MG63 (cell line): ENCODE measurements at regions not wholly inside any gene's neighbourhood (a gene's known extent, or its start where the extent isn't known, plus 50 kb on each side); places are given as distances from the start of the nearest gene placed in this dataset.

Experiments
- DNase-seq: peaks from one replicate; pipeline ENCODE4 v3.0.0-alpha.2; 2020
- H3K27me3 ChIP-seq: fragments of 250-450 bp; sonication (Bioruptor Pico); 2 replicates; pipeline ENCODE4 v1.5.1; 2020; ENCODE audit warnings: mild to moderate bottlenecking, moderate library complexity
- H3K36me3 ChIP-seq: fragments of 250-450 bp; sonication (Bioruptor Pico); 2 replicates; pipeline ENCODE4 v1.5.1; 2020; ENCODE audit warnings: mild to moderate bottlenecking, moderate library complexity
- H3K4me3 ChIP-seq: fragments of 250-450 bp; sonication (Bioruptor Pico); 2 replicates; pipeline ENCODE4 v1.5.1; 2020; ENCODE audit warnings: mild to moderate bottlenecking, moderate library complexity
- H3K9me3 ChIP-seq: fragments of 250-450 bp; sonication (Bioruptor Pico); 2 replicates; pipeline ENCODE4 v1.5.1; 2020; ENCODE audit warnings: mild to moderate bottlenecking, moderate library complexity

DNA sequence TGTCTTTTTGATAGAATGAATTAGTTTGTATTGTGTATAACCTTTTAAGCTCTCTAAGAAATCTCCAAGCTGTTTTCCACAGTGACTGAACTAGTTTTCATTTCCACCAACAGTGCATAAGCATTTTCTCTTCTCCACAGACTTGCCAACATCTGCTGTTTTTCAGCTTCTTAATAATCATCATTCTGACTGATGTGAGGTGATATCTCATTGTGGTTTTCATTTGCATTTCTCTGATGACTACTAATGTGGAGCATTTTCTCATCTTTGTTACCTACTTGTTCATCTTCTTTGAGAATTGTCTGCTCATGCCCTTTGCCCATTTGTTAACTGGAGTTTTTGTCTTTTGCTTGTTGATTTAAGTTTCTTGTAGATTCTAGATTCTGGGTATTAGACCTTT lies 777.5 kb downstream of the OTOL1 start:
- H3K36me3 ChIP-seq: no peaks in the 10 kb centered on the region
- no peak for DNase-seq
- H3K27me3 ChIP-seq: no peaks in the 10 kb centered on the region
- H3K4me3 ChIP-seq: no peak overlapping the region
- no peaks in the 10 kb centered on the region for H3K9me3 ChIP-seq

DNA sequence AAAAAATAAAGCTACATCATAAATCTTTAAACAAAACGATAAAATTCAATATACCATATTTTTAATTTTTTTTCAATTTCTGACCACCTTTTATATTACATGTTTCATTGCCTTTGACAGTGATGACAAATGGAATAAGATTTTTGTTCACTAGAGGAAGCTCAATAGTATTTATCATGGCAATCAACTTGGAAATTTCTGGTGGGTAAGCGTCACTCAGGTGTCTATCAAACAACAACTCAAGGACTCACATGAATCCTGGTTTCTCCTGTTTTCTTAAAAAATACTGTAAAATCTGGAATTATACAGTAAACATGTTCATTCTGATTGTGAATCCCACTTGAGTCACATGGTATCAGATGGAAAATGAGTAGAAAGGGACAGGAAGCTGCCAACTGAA lies 782.2 kb downstream of the OTOL1 start:
- H3K36me3 ChIP-seq: no peaks in the 10 kb centered on the region
- DNase-seq: no peak
- 0 out of 2 replicates have a peak, but pooled peaks cover 1% of the 10 kb centered on the region for H3K9me3 ChIP-seq
- no peaks in the 10 kb centered on the region for H3K27me3 ChIP-seq
- H3K4me3 ChIP-seq: no peak overlapping the region

DNA sequence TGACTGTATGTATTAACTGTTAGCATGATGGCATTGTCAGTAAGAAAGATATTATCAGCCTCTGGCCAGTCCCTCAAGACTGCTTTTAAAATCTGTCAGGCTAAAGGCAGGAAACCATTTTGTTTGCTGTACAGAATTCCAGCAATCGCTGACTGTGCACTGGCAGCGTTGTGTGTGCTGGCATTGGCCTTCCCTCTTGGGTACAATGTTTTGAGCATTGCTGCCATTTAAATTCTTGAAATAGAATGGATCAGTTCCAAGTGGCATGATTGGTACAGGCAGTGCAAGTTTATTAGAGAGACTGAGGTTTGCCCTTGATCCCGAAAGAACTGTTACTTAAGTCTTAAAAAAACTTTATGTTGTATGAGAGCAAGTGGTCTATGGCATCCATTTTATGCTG lies 788.7 kb downstream of the OTOL1 start:
- Histone ChIP-seq H3K27me3 (no peaks in the 10 kb centered on the region), H3K36me3 (no peaks in the 10 kb centered on the region), H3K9me3 (0 out of 2 replicates have a peak, but pooled peaks cover 1% of the 10 kb centered on the region), H3K4me3 (no peak overlapping the region)
- DNase-seq: no peak

DNA sequence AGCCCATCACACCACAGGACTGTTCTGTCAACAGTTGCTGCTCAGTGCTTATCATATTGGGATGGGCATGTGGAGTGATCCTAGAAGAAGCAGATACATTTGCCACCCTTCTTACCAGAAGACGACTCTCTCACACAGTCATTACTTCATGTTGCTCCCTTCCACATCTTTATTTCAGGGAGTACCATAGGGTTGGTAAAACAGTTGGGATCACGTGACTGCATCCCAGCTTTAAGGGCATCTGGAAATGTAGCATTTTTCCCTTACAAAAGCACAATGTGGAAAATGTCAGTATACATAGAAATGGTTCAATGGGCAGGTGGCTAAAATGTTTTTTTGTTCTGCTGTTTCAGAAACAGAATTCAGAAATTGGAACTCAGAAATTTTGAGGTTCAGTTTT lies 791.0 kb downstream of the OTOL1 start:
- Histone ChIP-seq H3K9me3 (no peaks in the 10 kb centered on the region), H3K27me3 (no peaks in the 10 kb centered on the region), H3K4me3 (no peak overlapping the region), H3K36me3 (no peaks in the 10 kb centered on the region)
- DNase-seq: no peak

DNA sequence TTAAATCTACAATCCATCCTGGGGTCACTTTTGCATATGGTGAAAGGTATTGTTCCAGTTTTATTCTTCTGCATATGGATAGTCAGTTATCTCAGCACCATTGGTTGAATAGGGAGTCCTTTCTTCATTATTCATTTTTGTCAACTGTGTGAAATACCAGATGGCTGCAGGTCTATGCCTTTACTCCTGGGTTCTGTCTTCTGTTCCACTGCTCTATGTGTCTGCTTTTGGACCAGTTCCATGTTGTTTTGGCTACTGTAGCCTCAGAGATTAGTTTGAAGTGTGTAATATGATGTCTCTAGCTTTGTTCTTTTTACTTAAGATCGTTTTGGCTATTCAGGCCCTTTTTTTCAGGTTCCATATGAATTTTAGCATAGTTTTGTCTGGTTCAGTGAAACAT lies 795.8 kb downstream of the OTOL1 start:
- no peaks in the 10 kb centered on the region for H3K27me3 ChIP-seq
- no peak for DNase-seq
- H3K9me3 ChIP-seq: no peaks in the 10 kb centered on the region
- H3K36me3 ChIP-seq: no peaks in the 10 kb centered on the region
- no peak overlapping the region for H3K4me3 ChIP-seq

DNA sequence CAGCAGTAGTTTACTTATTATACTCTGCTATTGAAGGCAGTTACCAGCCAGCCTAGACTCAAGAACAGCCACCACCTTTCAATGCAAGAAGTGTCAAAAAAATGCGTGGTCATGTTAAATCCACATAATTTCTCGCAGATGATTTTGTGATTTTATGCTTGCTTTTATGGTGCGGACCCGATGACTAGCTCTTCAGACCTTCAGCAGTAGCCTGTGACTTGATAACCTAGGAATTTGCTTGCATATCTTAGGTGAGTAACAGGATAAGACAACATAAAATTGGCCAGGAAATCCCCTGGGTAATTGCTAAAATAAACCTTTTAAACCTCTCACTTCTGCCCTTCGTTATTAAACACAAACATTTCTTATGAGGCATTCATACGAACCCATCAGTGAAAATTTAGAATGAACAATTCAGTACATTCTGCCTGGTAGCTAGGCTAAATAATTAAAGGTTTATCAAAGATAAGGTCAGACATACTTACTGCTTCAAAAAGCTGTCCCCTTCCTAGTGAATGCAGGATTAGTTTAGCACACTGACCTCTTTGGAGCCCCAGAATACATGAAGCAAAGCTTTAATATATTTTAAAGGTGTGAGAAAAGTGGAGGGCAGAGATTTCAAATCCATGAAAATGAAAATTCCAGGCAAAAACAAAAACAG lies 798.8 kb downstream of the OTOL1 start:
- Histone ChIP-seq H3K36me3 (no peaks in the 10 kb centered on the region), H3K27me3 (no peaks in the 10 kb centered on the region), H3K4me3 (no peak overlapping the region), H3K9me3 (no peaks in the 10 kb centered on the region)
- peak; percentile 56 for DNase-seq

DNA sequence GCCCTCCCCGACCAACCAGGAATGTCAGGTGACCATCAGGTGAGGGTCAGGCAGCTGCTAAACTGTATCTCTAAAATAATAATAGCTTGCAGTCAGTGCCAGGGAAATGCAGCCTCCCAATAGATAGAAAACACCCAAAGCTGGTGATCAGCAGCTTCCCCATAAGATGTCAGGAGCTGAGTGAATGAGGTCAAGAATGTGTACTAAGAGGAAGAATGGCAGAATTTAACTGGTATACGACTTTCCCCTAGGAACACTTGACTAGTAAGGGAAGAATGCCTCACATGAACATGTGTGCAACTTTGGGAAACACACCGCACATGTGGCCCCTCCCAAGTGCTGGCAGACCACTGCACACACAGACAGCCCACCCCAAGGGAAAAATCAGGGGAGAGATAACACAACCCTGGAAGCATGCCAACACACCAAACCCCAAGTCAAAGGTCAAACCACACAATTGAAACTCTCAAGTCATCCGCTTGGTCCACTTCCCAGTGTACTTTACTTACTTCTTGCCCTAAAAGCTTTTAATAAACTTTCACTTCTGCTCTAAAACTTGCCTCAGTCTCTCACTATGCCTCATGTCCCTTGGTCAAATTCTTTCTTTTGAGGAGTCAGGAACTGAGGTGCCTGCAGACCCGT lies 806.5 kb downstream of the OTOL1 start:
- H3K27me3 ChIP-seq: no peaks in the 10 kb centered on the region
- no peak for DNase-seq
- H3K9me3 ChIP-seq: no peaks in the 10 kb centered on the region
- no peaks in the 10 kb centered on the region for H3K36me3 ChIP-seq
- no peak overlapping the region for H3K4me3 ChIP-seq

DNA sequence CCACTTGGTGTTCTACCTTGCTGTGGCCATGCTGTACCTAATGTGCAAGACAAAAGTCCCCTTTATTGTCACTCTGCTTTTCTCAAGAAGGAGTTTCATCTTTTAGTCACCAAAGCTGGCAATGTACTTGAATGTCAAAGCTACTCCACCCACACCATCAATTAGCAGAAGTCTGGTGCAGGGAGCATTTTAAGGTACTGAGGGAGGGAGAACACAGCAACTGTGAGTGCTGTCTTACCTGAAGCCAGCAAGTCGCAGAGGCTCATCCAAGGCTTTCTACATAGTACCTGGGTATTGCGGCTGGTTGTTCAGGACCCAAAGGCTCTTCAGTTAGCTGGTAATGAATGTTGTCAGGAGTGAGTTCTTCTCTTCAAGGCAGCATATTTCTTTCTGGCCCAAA lies 820.4 kb downstream of the OTOL1 start:
- no peak for DNase-seq
- Histone ChIP-seq H3K4me3 (no peak overlapping the region), H3K9me3 (no peaks in the 10 kb centered on the region), H3K27me3 (no peaks in the 10 kb centered on the region), H3K36me3 (no peaks in the 10 kb centered on the region)

DNA sequence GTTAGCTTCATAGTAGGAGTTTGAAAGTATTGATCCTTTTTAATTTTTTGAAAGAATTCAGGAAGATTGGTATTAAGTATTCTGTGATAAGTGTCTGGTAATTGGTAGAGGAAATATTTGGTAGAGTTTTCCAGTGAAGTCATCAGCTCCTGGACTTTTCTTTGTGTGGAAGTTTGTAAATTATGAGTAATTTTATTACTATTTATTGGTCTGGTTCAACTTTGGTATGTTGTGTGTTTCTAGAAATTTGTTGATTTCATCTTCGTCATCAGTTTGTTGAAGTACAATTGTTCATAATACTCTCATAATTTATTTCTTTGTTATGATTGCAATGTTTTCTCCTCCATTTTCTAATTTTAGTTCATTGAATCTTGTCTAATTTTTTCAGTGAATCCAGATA lies 832.0 kb downstream of the OTOL1 start:
- Histone ChIP-seq H3K4me3 (no peak overlapping the region), H3K27me3 (no peaks in the 10 kb centered on the region), H3K36me3 (no peaks in the 10 kb centered on the region), H3K9me3 (no peaks in the 10 kb centered on the region)
- DNase-seq: no peak

DNA sequence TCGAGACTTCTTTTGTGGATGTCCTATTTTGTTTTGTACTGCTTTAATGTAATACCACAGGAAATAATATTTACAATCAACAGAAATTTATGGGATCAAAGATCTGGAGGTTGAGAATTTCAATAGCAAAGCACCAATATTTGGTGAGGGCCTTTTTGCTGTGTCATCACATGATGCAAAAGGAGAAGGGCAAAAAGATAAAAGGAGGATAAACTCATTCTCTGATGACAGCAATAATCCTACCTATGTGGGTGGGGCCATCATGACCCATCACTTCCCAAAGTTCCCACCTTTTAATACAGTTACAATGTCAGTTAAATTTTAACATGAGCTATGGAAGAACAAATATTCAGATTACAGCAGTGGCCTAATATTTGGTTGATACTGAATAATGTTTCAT lies 832.9 kb downstream of the OTOL1 start:
- H3K9me3 ChIP-seq: no peaks in the 10 kb centered on the region
- no peaks in the 10 kb centered on the region for H3K36me3 ChIP-seq
- H3K4me3 ChIP-seq: no peak overlapping the region
- H3K27me3 ChIP-seq: no peaks in the 10 kb centered on the region
- DNase-seq: no peak

DNA sequence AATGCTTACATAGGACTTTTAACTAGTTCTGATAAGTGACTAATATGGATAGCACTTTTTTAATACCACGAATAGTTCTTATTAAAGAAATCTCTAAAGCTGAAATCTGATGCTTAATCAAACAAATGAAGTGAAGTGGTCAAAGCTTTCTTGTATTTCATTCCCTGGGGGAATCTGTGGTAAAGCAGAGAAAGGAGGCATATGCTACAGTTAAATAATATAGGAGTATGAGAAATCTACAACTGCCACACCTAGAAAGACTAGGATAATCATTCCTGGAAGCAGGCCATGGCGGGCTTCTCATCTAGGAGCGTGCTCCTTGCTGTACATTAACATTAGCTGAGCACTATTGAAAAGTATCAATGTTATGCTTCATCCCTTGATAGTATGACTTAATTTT lies 835.7 kb downstream of the OTOL1 start:
- H3K4me3 ChIP-seq: no peak overlapping the region
- no peaks in the 10 kb centered on the region for H3K36me3 ChIP-seq
- DNase-seq: no peak

DNA sequence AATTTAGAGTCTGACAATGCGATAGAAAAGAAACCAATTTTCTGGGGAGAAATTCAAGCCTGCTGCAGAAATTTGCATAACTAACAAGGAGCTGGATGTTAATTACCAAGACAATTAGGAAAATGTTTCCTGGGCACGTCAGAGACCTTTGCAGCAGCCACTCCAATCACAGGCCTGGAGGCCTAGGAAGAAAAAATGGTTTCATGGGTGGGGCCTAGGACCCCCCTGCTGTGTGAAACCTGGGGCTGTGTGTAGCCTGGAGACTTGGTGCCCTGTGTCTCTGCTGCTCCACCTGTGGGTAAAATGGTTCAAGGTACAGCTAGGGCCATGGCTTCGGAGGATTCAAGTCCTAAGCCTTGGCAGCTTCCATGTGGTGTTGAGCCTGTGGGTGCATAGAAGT lies 837.9 kb downstream of the OTOL1 start:
- no peaks in the 10 kb centered on the region for H3K27me3 ChIP-seq
- no peaks in the 10 kb centered on the region for H3K9me3 ChIP-seq
- H3K4me3 ChIP-seq: no peak overlapping the region
- no peak for DNase-seq
- no peaks in the 10 kb centered on the region for H3K36me3 ChIP-seq

More for the DNA sequence above, 835.7 kb downstream of the OTOL1 start:
- Histone ChIP-seq H3K9me3 (no peaks in the 10 kb centered on the region), H3K27me3 (no peaks in the 10 kb centered on the region)

DNA sequence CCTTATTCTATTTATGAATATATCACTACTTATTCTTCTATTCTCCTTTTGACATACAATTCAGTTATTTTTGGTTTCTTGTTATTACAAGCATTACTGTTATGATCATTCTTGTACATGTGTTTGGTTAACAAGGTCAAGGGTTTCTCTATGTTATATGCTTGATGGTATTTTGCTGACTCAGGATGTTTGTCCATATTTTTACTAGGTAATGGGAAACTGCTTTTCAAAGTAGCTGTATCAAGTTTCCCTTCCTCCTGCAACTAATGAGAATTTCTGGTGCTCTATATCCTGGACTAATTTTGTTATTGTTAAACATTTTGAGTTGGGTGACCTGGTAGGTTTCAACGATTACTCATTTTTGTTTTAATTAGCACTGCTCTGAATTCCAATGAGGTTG lies 841.0 kb downstream of the OTOL1 start:
- Histone ChIP-seq H3K4me3 (no peak overlapping the region), H3K9me3 (no peaks in the 10 kb centered on the region), H3K27me3 (no peaks in the 10 kb centered on the region), H3K36me3 (no peaks in the 10 kb centered on the region)
- DNase-seq: no peak

DNA sequence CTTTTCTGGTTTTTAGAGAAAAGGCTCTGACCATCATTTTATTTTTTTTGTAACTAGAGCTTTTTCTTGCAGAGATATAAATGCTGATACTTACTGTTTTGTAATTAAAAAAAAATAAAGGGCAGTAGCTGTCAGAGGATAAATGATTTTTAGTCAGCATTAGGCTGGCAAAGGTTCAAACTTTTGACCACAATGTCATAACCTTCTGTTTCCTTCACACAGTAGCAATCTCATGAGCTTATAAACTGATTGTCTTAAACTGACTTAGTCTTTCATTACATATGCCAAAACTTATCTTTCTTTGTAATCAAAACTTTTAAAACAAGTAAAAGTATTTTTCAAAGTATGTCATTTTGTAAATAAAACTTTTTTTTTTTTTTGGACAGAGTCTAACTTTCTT lies 841.9 kb downstream of the OTOL1 start:
- no peaks in the 10 kb centered on the region for H3K36me3 ChIP-seq
- no peaks in the 10 kb centered on the region for H3K27me3 ChIP-seq
- H3K4me3 ChIP-seq: no peak overlapping the region
- H3K9me3 ChIP-seq: no peaks in the 10 kb centered on the region
- DNase-seq: no peak

DNA sequence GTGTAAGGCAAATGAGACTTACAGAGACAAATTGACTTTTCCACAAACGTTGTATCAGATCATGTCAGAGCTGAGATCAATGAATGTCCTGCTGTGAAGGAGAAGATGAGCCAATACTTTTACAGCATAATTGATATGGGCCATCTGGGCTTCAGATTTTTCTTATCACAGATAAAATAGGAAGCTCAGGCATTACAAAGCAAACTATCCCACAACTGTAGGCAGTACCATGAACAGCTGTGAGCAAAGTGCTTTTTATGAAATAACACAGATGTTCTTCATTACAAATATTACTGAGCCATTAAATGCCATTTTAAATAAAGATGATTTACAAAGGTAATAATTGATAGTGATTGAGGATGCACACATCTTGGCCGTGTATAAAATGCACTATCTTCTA lies 852.3 kb downstream of the OTOL1 start:
- Histone ChIP-seq H3K36me3 (no peaks in the 10 kb centered on the region), H3K4me3 (no peak overlapping the region), H3K9me3 (no peaks in the 10 kb centered on the region), H3K27me3 (no peaks in the 10 kb centered on the region; the same call in 1 of the 2 replicates)
- DNase-seq: no peak

DNA sequence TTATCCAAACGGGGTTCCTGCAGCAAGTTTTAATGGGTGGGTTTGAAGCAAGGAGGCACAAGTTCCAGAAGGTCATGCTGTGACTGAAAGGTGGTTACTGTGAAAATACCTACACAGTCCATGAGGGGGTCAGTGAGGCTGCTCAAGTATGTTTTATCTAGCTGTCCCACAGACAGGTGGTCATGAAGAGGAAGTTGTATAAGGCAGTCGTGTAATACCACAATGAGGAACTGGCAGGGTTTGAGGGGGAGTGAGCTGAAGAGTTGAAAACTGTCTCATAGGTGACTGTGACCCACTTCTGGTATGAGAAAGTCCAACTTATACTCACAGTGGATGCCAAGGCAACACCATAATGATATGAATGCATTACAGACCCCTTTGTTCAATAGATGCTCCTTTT lies 856.8 kb downstream of the OTOL1 start:
- no peak overlapping the region for H3K4me3 ChIP-seq
- H3K27me3 ChIP-seq: no peaks in the 10 kb centered on the region; the same call in 1 of the 2 replicates
- DNase-seq: no peak
- no peaks in the 10 kb centered on the region for H3K9me3 ChIP-seq
- no peaks in the 10 kb centered on the region for H3K36me3 ChIP-seq

DNA sequence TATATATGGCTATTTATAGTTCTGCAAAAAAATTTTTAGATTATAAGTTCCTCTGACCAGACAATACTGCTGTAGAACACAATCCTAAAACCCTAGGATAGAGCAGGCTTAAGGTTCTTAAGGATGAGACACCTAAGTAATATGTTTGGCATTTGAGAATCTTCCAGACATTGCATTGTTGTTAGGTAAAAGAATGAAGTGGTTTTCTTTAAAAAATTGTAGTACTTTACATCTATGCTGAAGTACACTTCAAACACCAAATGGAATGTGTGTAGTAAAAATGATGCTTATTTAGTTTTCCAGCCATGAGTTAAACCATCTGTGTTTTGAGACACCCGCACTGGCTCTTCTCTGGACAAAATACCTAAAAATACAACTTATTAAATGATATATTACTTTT lies 857.7 kb downstream of the OTOL1 start:
- no peaks in the 10 kb centered on the region; the same call in 1 of the 2 replicates for H3K27me3 ChIP-seq
- H3K36me3 ChIP-seq: no peaks in the 10 kb centered on the region
- no peak overlapping the region for H3K4me3 ChIP-seq
- DNase-seq: no peak
- no peaks in the 10 kb centered on the region for H3K9me3 ChIP-seq

DNA sequence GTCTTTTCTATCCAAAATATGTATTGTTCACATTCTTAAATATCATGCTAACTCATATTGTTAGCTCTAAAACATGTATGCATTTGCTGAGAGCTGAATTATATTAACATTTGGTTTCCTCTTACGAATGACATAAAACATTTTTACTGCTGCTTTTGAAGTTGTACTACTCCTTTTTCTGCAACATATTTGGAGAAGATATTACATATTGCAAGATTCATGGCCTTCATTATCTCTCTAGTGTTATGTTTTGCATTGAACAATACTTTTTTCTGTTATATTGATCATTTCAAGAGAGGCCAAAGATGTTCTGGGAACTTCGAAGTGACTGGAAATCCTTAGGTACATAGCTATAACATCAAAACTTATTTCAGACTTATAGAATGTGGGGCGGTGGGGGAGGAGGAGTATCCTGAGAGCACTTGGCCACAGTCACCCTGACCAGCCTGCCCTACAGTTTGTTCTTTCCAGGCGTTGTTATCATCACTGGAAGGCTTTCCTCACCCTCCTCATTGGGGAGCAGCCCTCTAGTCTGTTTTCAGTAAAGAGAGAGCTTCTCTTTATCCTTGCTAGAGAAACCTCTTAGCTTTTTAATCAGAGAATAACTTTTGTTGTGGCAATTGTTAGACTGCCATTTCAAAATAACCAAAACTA lies 868.6 kb downstream of the OTOL1 start:
- Histone ChIP-seq H3K9me3 (no peaks in the 10 kb centered on the region), H3K27me3 (no peaks in the 10 kb centered on the region), H3K36me3 (no peaks in the 10 kb centered on the region), H3K4me3 (no peak overlapping the region)
- no peak for DNase-seq
